Left ventricle myocardium inferior (tissue), 1 donor: ENCODE measurements at regions not wholly inside any gene's neighbourhood (a gene's known extent, or its start where the extent isn't known, plus 50 kb on each side); places are given as distances from the start of the nearest gene placed in this dataset.

ENCODE experiments used
- DNase-seq: peaks from one replicate; pipeline ENCODE4 v3.0.0-alpha.2; 2020
- H3K27ac ChIP-seq: fragments of 200-600 bp; replicated peaks from 2 replicates; pipeline ENCODE4 v1.8.0; 2021
- H3K27me3 ChIP-seq: fragments of 200-600 bp; 2 replicates; pipeline ENCODE4 v1.8.0; 2021; ENCODE audit warnings: low read depth
- H3K36me3 ChIP-seq: fragments of 200-600 bp; 2 replicates; pipeline ENCODE4 v1.8.0; 2021
- H3K4me1 ChIP-seq: fragments of 200-600 bp; 2 replicates; pipeline ENCODE4 v1.8.0; 2021
- H3K4me3 ChIP-seq: fragments of 200-600 bp; 2 replicates; pipeline ENCODE4 v1.8.0; 2021; ENCODE audit warnings: mild to moderate bottlenecking, moderate library complexity
- H3K9me3 ChIP-seq: fragments of 200-600 bp; replicated peaks from 2 replicates; pipeline ENCODE4 v1.8.0; 2021
- CTCF ChIP-seq: fragments of 200-600 bp; IDR thresholded peaks from 2 replicates; pipeline ENCODE4 v1.8.0; 2021; ENCODE audit warnings: antibody characterized with exemption, mild to moderate bottlenecking, borderline replicate concordance
- intact Hi-C: fragments of 100-400 bp; cut with micrococcal nuclease; formaldehyde crosslinking; loops from one replicate; pipeline ENCODE4 v1.11.0; 2022
- donor health status: DM: no; HTN: yes; CAD: no; lungs with severe emphysema.

GRCh38 chr2:236787885-236788284, 218.3 kb downstream of the ACKR3 start:
- H3K27me3 ChIP-seq, result no peaks in the 10 kb centered on the region
- no peaks in the 10 kb centered on the region for H3K36me3 ChIP-seq
- H3K9me3 ChIP-seq, result no peaks in the 10 kb centered on the region
- H3K4me1 ChIP-seq, result peaks cover 6% of the 10 kb centered on the region
- H3K4me3 ChIP-seq, result no peak overlapping the region
- intact Hi-C loops, result no loop called here
- no peak for TF ChIP-seq CTCF
- no peak for DNase-seq
- H3K27ac ChIP-seq, result no peak overlapping the region

GRCh38 chr2:236790963-236791362, 221.3 kb downstream of the ACKR3 start:
- H3K36me3 ChIP-seq, result no peaks in the 10 kb centered on the region
- H3K27ac ChIP-seq, result no peak overlapping the region
- no peaks in the 10 kb centered on the region for H3K27me3 ChIP-seq
- no peaks in the 10 kb centered on the region for H3K9me3 ChIP-seq
- intact Hi-C loops, result no loop called here
- no peak overlapping the region for H3K4me3 ChIP-seq
- no peaks in the 10 kb centered on the region for H3K4me1 ChIP-seq
- TF ChIP-seq CTCF, result no peak
- no peak for DNase-seq

- no peak overlapping the region for H3K27ac ChIP-seq
- H3K4me1 ChIP-seq, result no peaks in the 10 kb centered on the region
- H3K4me3 ChIP-seq, result no peak overlapping the region
- H3K27me3 ChIP-seq, result no peaks in the 10 kb centered on the region
- no peaks in the 10 kb centered on the region for H3K36me3 ChIP-seq
- intact Hi-C loops, result no loop called here
- no peak for DNase-seq
- TF ChIP-seq CTCF, result no peak
- no peaks in the 10 kb centered on the region for H3K9me3 ChIP-seq
These were observed 223.7 kb downstream of the ACKR3 start for GRCh38 chr2:236793023-236794011.

GRCh38 chr2:236794176-236794957, 224.7 kb downstream of the ACKR3 start:
- Histone ChIP-seq H3K4me3 (no peak overlapping the region), H3K9me3 (no peaks in the 10 kb centered on the region), H3K36me3 (no peaks in the 10 kb centered on the region), H3K27me3 (no peaks in the 10 kb centered on the region), H3K4me1 (no peaks in the 10 kb centered on the region), H3K27ac (no peak overlapping the region)
- DNase-seq, result no peak
- intact Hi-C loops, result no loop called here
- TF ChIP-seq CTCF, result no peak

GRCh38 chr2:236795169-236795860, 225.7 kb downstream of the ACKR3 start:
- Histone ChIP-seq H3K27me3 (no peaks in the 10 kb centered on the region), H3K36me3 (no peaks in the 10 kb centered on the region), H3K27ac (no peak overlapping the region), H3K4me3 (no peak overlapping the region), H3K9me3 (no peaks in the 10 kb centered on the region), H3K4me1 (peaks cover 5% of the 10 kb centered on the region)
- no peak for DNase-seq
- intact Hi-C loops, result no loop called here
- TF ChIP-seq CTCF, result no peak
